Fibroblast of villous mesenchyme (primary cell): ENCODE measurements at regions not wholly inside any gene's neighbourhood (a gene's known extent, or its start where the extent isn't known, plus 50 kb on each side); places are given as distances from the start of the nearest gene placed in this dataset.

ENCODE experiments used
- DNase-seq: peaks from one replicate; pipeline ENCODE4 v3.0.0-alpha.2; 2010; ENCODE audit warnings: low read depth
- H3K4me3 ChIP-seq: 2 replicates; pipeline ENCODE4 v1.5.1; 2011; ENCODE audit warnings: low read depth, mild to moderate bottlenecking, low read length
- CTCF ChIP-seq: IDR thresholded peaks from 2 replicates; pipeline ENCODE4 v1.5.1; 2012; ENCODE audit warnings: low read depth, mild to moderate bottlenecking, low read length; ENCODE audit not compliant: insufficient read depth

- TF ChIP-seq CTCF = no peak
- no peak for DNase-seq
- H3K4me3 ChIP-seq = no peak overlapping the region
These were observed 197.6 kb upstream of the BLID start for GRCh38 chr11:122313581-122313980.

GRCh38 chr11:122311216-122311755 is 195.3 kb upstream of the BLID start:
- DNase-seq = no peak
- H3K4me3 ChIP-seq = no peak overlapping the region
- TF ChIP-seq CTCF = no peak

GRCh38 chr11:122310766-122311165 is 194.8 kb upstream of the BLID start:
- TF ChIP-seq CTCF = no peak
- no peak for DNase-seq
- H3K4me3 ChIP-seq = no peak overlapping the region

DNA sequence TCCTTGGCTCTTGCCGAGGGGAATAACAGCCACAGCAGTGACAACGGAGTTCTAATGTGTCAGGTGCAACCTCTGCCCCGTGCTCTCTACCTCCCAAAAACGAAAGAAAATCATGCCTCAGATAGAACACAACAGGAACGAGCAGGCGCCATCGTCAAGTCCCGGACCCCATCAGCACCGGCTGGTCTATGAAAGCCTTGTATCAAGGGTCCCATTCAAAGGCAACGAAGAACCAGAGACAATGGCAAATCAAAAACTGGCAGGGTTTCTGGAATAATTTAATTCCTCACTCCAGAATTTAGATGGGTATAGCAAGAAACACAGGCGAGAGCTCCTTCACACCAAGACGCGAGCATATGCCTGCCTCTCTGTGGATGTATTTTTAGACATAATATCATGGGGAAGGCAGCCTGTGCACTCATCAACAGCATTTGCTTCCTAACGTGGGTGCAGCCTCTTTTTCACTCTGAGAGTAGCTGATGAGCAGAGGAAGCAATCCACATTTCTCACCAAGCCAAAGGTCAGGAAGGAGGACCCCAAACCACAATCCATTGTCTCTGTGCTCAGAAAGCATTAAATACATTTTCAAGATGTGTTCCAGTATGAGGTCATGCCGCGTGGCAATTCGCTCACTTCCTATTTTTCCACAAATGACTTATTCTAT is 193.4 kb upstream of the BLID start:
- TF ChIP-seq CTCF = no peak
- no peak overlapping the region for H3K4me3 ChIP-seq
- DNase-seq = no peak

DNA sequence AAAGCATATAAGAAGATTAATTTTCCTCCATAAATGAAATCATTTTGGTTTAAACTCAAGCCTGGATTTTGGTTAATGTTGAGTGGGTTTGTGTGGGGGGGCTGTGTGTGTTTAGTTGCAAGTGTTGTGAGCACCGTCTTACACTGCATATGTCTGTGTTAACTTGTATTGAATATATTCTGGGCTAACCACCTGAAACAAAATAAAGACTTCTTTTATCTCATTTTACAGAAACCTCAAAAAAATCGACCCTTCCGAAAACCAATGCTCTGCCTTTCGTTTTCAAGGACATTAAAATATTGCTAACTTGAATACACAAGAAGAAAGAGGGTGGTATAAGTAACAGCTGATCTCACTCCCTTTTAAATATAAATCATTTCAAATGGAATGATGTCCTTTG is 192.2 kb upstream of the BLID start:
- DNase-seq = no peak
- no peak overlapping the region for H3K4me3 ChIP-seq
- no peak for TF ChIP-seq CTCF

DNA sequence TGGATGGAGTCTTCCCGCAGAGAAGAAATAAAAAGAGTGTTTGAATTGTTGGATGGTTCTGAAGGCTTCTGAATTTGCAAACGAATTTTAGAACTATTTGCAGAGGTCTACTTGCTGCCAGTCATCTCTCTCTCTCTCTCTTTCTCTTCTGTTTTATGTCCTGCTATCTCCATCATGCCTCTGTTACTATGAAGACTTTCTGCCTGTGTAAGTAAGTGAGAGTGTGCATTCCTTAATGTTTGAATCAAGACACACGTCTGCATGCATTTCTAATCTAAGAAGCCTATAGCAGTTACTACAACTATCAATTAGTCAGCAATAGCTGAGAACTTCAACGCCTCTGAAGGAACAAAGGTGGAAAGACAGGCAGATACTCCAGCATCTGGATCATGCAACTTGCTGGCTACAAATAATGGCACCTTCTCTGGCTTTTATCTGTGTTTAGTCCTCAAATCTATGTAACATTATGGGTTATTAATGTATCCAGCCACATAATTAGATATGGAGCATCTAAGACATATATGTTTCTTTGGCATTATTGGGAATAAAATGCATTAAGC is 191.5 kb upstream of the BLID start:
- TF ChIP-seq CTCF = no peak
- no peak for DNase-seq
- no peak overlapping the region for H3K4me3 ChIP-seq
